GM12878 (cell line): ENCODE measurements at regions not wholly inside any gene's neighbourhood (a gene's known extent, or its start where the extent isn't known, plus 50 kb on each side); places are given as distances from the start of the nearest gene placed in this dataset.

ENCODE experiments used
- ATAC-seq: fragments of 200-7000 bp; cut with Tn5 transposase; 3 replicates; pipeline ENCODE4 v1.9.1; 2020; ENCODE audit warnings: mild to moderate bottlenecking, moderate library complexity
- BruUV-seq: library from RNA; stranded (reverse); fragments of 400-500 nt; replicated peaks from 2 replicates; lab custom pipeline; 2021; lab: Mats Ljungman, UMichigan
- CTCF ChIA-PET: fragments of 300-600 bp; sonication (Branson Sonifier 250); formaldehyde crosslinking; extraction: SDS; loops from one replicate; lab custom pipeline; 2021; ENCODE audit warnings: inconsistent platforms; lab: Yijun Ruan, JAX
- POLR2A ChIA-PET: fragments of 350-600 bp; formaldehyde crosslinking; extraction: SDS; loops from one replicate; lab custom pipeline; 2021; ENCODE audit warnings: inconsistent platforms; lab: Charles Lee
- RAD21 ChIA-PET: fragments of 300-600 bp; sonication (Branson Sonifier 250); formaldehyde crosslinking; loops from one replicate; lab custom pipeline; 2023; ENCODE audit warnings: antibody characterized with exemption; ENCODE audit not compliant: unreplicated experiment; lab: Charles Lee
- SMC1A ChIA-PET: fragments of 300-600 bp; sonication (Branson Sonifier 250); formaldehyde crosslinking; loops from one replicate; lab custom pipeline; 2023; ENCODE audit not compliant: unreplicated experiment, uncharacterized antibody; lab: Charles Lee
- DNase-seq: peaks from one replicate; pipeline ENCODE4 v3.0.0-alpha.2; 2011; ENCODE audit warnings: low read depth, low spot score
- FAIRE-seq: peaks from 3 replicates; lab custom pipeline; 2011; peaks lifted over from hg19 to GRCh38; lab: Jason Lieb, UNC
- H2AFZ ChIP-seq: 2 replicates; pipeline ENCODE4 v1.6.0; 2011; ENCODE audit warnings: low read depth, low read length, control low read depth; ENCODE audit not compliant: control insufficient read depth
- H3K27ac ChIP-seq: 2 replicates; pipeline ENCODE4 v1.5.1; 2011; ENCODE audit warnings: control low read depth; ENCODE audit not compliant: control insufficient read depth, insufficient read depth
- H3K27me3 ChIP-seq, 2 experiments: replicated peaks in 1 of 2; 2 replicates each; pipeline versions ENCODE4 v1.6.0 to v1.6.1; 2011; ENCODE audit warnings: low read length in 1 of 2; ENCODE audit not compliant: control insufficient read depth in 2 of 2, insufficient read depth in 2 of 2
- H3K36me3 ChIP-seq, 2 experiments: 2 replicates each; pipeline ENCODE4 v1.5.1; 2011; ENCODE audit warnings: low read length in 1 of 2; ENCODE audit not compliant: control insufficient read depth in 2 of 2, insufficient read depth in 2 of 2
- H3K4me1 ChIP-seq: 2 replicates; pipeline ENCODE4 v1.6.1; 2011; ENCODE audit warnings: mild to moderate bottlenecking, low read length, moderate library complexity, mixed read lengths; ENCODE audit not compliant: control insufficient read depth, insufficient read depth
- H3K4me2 ChIP-seq: 2 replicates; pipeline ENCODE4 v1.6.0; 2011; ENCODE audit warnings: control low read depth; ENCODE audit not compliant: control insufficient read depth, insufficient read depth
- H3K4me3 ChIP-seq: fragments of 200-600 bp; sonication (generic); 2 replicates; pipeline ENCODE4 v1.5.1; 2016
- H3K79me2 ChIP-seq: 2 replicates; pipeline ENCODE4 v1.6.0; 2011; ENCODE audit warnings: low read length; ENCODE audit not compliant: control insufficient read depth, insufficient read depth
- H3K9ac ChIP-seq: 2 replicates; pipeline ENCODE4 v1.8.0; 2011; ENCODE audit warnings: low read length, control low read depth, mixed read lengths; ENCODE audit not compliant: control insufficient read depth, insufficient read depth
- H3K9me3 ChIP-seq: replicated peaks from 3 replicates; pipeline ENCODE4 v1.5.1; 2011; ENCODE audit warnings: mild to moderate bottlenecking, low read length; ENCODE audit not compliant: control insufficient read depth, insufficient read depth
- H4K20me1 ChIP-seq: 2 replicates; pipeline ENCODE4 v1.6.0; 2011; ENCODE audit not compliant: control insufficient read depth, insufficient read depth
- BMI1 ChIP-seq: fragments of 450-650 bp; IDR thresholded peaks from 2 replicates; pipeline ENCODE4 v1.6.1; 2016; ENCODE audit warnings: mild to moderate bottlenecking, moderate library complexity, borderline replicate concordance
- HCFC1 ChIP-seq: fragments of 150-350 bp; IDR thresholded peaks from 2 replicates; pipeline ENCODE4 v1.6.1; 2014; ENCODE audit warnings: low read length
- IKZF1 ChIP-seq: fragments of 450-650 bp; conservative IDR thresholded peaks from 2 replicates; pipeline ENCODE4 v1.6.1; 2017; ENCODE audit warnings: antibody characterized with exemption, mild to moderate bottlenecking
- PML ChIP-seq: IDR thresholded peaks from 2 replicates; pipeline ENCODE4 v1.6.1; 2012; ENCODE audit warnings: low read length, inconsistent platforms
- POLR2AphosphoS2 ChIP-seq: IDR thresholded peaks from 2 replicates; pipeline ENCODE4 v1.6.1; 2011; ENCODE audit warnings: low read depth, mild to moderate bottlenecking, low read length, improper control_type of control experiment, moderate library complexity
- SREBF2 ChIP-seq: IDR thresholded peaks from 2 replicates; pipeline ENCODE4 v1.6.1; 2012; ENCODE audit warnings: mild to moderate bottlenecking, low read length
- ZBED1 ChIP-seq: IDR thresholded peaks from 2 replicates; pipeline ENCODE4 v1.6.1; 2016; ENCODE audit warnings: borderline replicate concordance
- WGBS: methylation state at CpG from one replicate; pipeline ENCODE4 v1.1.6; 2016; ENCODE audit warnings: low lambda C conversion rate; ENCODE audit not compliant: insufficient replicate concordance, insufficient coverage; ENCODE audit errors: missing lambda C conversion rate; 5-methylcytosine and 5-hydroxymethylcytosine counted together
- in situ Hi-C: fragments of 300-500 bp; cut with MboI; formaldehyde crosslinking; loops from 9 replicates; pipeline ENCODE4 v1.14.3; 2018; ENCODE audit warnings: mixed read lengths
- intact Hi-C: fragments of 100-400 bp; cut with micrococcal nuclease; formaldehyde crosslinking; loops from one replicate; pipeline ENCODE4 v1.14.2; 2022; ENCODE audit not compliant: unreplicated experiment
- TF ChIP-seq, protein P1 (sequence below): fragments of 450-650 bp; IDR thresholded peaks from 2 replicates; pipeline ENCODE4 v1.6.1; 2016; ENCODE audit warnings: mild to moderate bottlenecking
- TF ChIP-seq, protein P2 (sequence below): fragments of 450-650 bp; IDR thresholded peaks from 2 replicates; pipeline ENCODE4 v1.6.1; 2016; ENCODE audit warnings: mild to moderate bottlenecking
- TF ChIP-seq, protein P3 (sequence below): fragments of 150-350 bp; IDR thresholded peaks from 2 replicates; pipeline ENCODE4 v1.6.1; 2014; ENCODE audit warnings: mild to moderate bottlenecking, low read depth, low read length
- TF ChIP-seq, protein P4 (sequence below): fragments of 450-650 bp; IDR thresholded peaks from 2 replicates; pipeline ENCODE4 v1.6.1; 2017; ENCODE audit warnings: mild to moderate bottlenecking, moderate library complexity

DNA sequence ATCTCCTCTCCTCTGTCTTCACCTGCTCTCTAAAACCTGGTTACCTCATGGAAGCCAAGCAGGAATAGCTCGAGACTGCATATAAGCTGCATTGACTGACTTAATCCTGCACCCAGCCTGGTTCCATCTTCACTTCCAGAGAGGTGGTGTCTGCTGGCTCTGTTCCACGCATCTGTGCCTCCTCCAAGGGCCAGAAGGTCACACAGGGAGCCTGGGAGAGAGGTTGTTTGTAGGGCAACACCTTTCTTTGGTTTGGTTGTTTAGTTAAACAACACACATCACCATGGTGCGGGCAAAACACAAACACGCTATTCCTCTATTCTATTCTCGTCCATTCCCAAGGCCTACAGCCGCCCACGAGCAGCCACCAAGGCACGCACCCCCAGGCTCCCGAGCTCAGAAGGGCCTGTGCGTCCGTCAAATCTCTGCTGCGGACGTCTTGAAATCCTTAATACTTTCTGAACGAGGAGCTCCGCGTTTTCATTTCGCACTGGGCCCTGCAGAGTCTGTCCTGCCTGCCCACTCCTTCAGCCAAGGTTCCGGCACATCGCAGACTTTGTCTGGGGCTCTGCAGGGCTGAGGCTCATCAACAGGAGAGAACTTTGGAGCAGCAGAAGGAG lies 116.2 kb downstream of the RIPK4 start:
- intact Hi-C loops: no loop called here
- no peak overlapping the region for H3K9ac ChIP-seq
- in situ Hi-C loops: no loop called here
- H3K79me2 ChIP-seq: no peaks in the 10 kb centered on the region
- H4K20me1 ChIP-seq: no peaks in the 10 kb centered on the region
- no peaks in the 10 kb centered on the region; a peak in 1 of 4 replicates for H3K27me3 ChIP-seq
- ATAC-seq: no peak
- no peak for FAIRE-seq
- TF ChIP-seq, protein P1, sequence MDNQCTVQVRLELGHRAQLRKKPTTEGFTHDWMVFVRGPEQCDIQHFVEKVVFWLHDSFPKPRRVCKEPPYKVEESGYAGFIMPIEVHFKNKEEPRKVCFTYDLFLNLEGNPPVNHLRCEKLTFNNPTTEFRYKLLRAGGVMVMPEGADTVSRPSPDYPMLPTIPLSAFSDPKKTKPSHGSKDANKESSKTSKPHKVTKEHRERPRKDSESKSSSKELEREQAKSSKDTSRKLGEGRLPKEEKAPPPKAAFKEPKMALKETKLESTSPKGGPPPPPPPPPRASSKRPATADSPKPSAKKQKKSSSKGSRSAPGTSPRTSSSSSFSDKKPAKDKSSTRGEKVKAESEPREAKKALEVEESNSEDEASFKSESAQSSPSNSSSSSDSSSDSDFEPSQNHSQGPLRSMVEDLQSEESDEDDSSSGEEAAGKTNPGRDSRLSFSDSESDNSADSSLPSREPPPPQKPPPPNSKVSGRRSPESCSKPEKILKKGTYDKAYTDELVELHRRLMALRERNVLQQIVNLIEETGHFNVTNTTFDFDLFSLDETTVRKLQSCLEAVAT: no peak
- TF ChIP-seq POLR2AphosphoS2 (no peak), ZBED1 (no peak), HCFC1 (no peak), BMI1 (no peak), IKZF1 (no peak), SREBF2 (no peak), PML (no peak)
- TF ChIP-seq, protein P2, sequence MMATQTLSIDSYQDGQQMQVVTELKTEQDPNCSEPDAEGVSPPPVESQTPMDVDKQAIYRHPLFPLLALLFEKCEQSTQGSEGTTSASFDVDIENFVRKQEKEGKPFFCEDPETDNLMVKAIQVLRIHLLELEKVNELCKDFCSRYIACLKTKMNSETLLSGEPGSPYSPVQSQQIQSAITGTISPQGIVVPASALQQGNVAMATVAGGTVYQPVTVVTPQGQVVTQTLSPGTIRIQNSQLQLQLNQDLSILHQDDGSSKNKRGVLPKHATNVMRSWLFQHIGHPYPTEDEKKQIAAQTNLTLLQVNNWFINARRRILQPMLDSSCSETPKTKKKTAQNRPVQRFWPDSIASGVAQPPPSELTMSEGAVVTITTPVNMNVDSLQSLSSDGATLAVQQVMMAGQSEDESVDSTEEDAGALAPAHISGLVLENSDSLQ: no peak
- TF ChIP-seq, protein P3, sequence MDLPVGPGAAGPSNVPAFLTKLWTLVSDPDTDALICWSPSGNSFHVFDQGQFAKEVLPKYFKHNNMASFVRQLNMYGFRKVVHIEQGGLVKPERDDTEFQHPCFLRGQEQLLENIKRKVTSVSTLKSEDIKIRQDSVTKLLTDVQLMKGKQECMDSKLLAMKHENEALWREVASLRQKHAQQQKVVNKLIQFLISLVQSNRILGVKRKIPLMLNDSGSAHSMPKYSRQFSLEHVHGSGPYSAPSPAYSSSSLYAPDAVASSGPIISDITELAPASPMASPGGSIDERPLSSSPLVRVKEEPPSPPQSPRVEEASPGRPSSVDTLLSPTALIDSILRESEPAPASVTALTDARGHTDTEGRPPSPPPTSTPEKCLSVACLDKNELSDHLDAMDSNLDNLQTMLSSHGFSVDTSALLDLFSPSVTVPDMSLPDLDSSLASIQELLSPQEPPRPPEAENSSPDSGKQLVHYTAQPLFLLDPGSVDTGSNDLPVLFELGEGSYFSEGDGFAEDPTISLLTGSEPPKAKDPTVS: no peak
- TF ChIP-seq, protein P4, sequence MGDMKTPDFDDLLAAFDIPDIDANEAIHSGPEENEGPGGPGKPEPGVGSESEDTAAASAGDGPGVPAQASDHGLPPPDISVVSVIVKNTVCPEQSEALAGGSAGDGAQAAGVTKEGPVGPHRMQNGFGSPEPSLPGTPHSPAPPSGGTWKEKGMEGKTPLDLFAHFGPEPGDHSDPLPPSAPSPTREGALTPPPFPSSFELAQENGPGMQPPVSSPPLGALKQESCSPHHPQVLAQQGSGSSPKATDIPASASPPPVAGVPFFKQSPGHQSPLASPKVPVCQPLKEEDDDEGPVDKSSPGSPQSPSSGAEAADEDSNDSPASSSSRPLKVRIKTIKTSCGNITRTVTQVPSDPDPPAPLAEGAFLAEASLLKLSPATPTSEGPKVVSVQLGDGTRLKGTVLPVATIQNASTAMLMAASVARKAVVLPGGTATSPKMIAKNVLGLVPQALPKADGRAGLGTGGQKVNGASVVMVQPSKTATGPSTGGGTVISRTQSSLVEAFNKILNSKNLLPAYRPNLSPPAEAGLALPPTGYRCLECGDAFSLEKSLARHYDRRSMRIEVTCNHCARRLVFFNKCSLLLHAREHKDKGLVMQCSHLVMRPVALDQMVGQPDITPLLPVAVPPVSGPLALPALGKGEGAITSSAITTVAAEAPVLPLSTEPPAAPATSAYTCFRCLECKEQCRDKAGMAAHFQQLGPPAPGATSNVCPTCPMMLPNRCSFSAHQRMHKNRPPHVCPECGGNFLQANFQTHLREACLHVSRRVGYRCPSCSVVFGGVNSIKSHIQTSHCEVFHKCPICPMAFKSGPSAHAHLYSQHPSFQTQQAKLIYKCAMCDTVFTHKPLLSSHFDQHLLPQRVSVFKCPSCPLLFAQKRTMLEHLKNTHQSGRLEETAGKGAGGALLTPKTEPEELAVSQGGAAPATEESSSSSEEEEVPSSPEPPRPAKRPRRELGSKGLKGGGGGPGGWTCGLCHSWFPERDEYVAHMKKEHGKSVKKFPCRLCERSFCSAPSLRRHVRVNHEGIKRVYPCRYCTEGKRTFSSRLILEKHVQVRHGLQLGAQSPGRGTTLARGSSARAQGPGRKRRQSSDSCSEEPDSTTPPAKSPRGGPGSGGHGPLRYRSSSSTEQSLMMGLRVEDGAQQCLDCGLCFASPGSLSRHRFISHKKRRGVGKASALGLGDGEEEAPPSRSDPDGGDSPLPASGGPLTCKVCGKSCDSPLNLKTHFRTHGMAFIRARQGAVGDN: no peak
- CTCF ChIA-PET: interaction anchor here (1.0 to 1.2 kb wide), 2 partner anchors 11 to 38 kb away, joined by 3 read pairs; no protein-coding TSS in a partner anchor
- WGBS: 54% methylated on average over 19 of the region's 19 CpGs
- H3K36me3 ChIP-seq: no peaks in the 10 kb centered on the region
- no peaks in the 10 kb centered on the region for H3K4me1 ChIP-seq
- RAD21 ChIA-PET: interaction anchor here (0.9 to 3.8 kb wide), 2 partner anchors 9 to 15 kb away, joined by 3 to 22 read pairs; no protein-coding TSS in a partner anchor
- POLR2A ChIA-PET: no interaction called here
- no peak overlapping the region for H3K4me2 ChIP-seq
- SMC1A ChIA-PET: interaction anchor here (0.8 to 1.4 kb wide), 2 partner anchors 10 to 20 kb away, joined by 3 read pairs; no protein-coding TSS in a partner anchor
- no peaks in the 10 kb centered on the region for H3K9me3 ChIP-seq
- no peak for DNase-seq
- H3K4me3 ChIP-seq: no peak overlapping the region
- H2AFZ ChIP-seq: no peak overlapping the region
- BruUV-seq: no TSS peak
- no peak overlapping the region for H3K27ac ChIP-seq
